Activated CD4-positive, alpha-beta T cell treated with anti-CD3 and anti-CD28 coated beads for 24 hours (primary cell): ENCODE measurements at regions not wholly inside any gene's neighbourhood (a gene's known extent, or its start where the extent isn't known, plus 50 kb on each side); places are given as distances from the start of the nearest gene placed in this dataset.

Experiments used
- DNase-seq, 2 donors: peaks; one replicate each; pipeline ENCODE4 v3.0.0-alpha.2; 2020; ENCODE audit warnings: low read depth in 2 of 2

GRCh38 chr5:171509467-171509866, 90.0 kb downstream of the FGF18 start:
- no peak for DNase-seq

GRCh38 chr5:171512397-171512796, 93.0 kb downstream of the FGF18 start:
- no peak for DNase-seq

- no peak for DNase-seq
These were observed 94.1 kb downstream of the FGF18 start for GRCh38 chr5:171513591-171513990.

- DNase-seq = no peak
These were observed 99.5 kb downstream of the FGF18 start for GRCh38 chr5:171518916-171519315.

GRCh38 chr5:171520300-171521174, 101.1 kb downstream of the FGF18 start:
- DNase-seq = no peak

- no peak for DNase-seq
These were observed 101.8 kb downstream of the FGF18 start for GRCh38 chr5:171521219-171521633.

GRCh38 chr5:171521679-171522078, 102.2 kb downstream of the FGF18 start:
- DNase-seq = no peak

- no peak for DNase-seq
These were observed 104.3 kb downstream of the FGF18 start for GRCh38 chr5:171523781-171524180.

GRCh38 chr5:171524466-171524865, 105.0 kb downstream of the FGF18 start:
- no peak for DNase-seq

GRCh38 chr5:171525085-171525484, 105.6 kb downstream of the FGF18 start:
- no peak for DNase-seq

- no peak for DNase-seq
These were observed 108.6 kb downstream of the FGF18 start for GRCh38 chr5:171528036-171528435.

GRCh38 chr5:171528865-171529614, 109.6 kb downstream of the FGF18 start:
- no peak for DNase-seq

- no peak for DNase-seq
These were observed 112.2 kb downstream of the FGF18 start for GRCh38 chr5:171531638-171532037.

GRCh38 chr5:171533153-171533552, 113.7 kb downstream of the FGF18 start:
- DNase-seq = no peak

- no peak for DNase-seq
These were observed 114.8 kb downstream of the FGF18 start for GRCh38 chr5:171534043-171534895.

GRCh38 chr5:171535162-171535561, 115.7 kb downstream of the FGF18 start:
- no peak for DNase-seq

- no peak for DNase-seq
These were observed 117.8 kb downstream of the FGF18 start for GRCh38 chr5:171537070-171537849.

- no peak for DNase-seq
These were observed 118.6 kb downstream of the FGF18 start for GRCh38 chr5:171537923-171538537.

- DNase-seq = no peak
These were observed 119.2 kb downstream of the FGF18 start for GRCh38 chr5:171538681-171539080.

- no peak for DNase-seq
These were observed 121.4 kb downstream of the FGF18 start for GRCh38 chr5:171540865-171541264.

GRCh38 chr5:171541341-171541776, 121.9 kb downstream of the FGF18 start:
- DNase-seq = no peak
